ENCODE measurements at regions not wholly inside any gene's neighbourhood (a gene's known extent, or its start where the extent isn't known, plus 50 kb on each side); places are given as distances from the start of the nearest gene placed in this dataset.
"Not testable (repeated sequence)": the region's sequence is repeated elsewhere in the genome, so short reads cannot be mapped to it uniquely, and the experiment has no call there.

DNA sequence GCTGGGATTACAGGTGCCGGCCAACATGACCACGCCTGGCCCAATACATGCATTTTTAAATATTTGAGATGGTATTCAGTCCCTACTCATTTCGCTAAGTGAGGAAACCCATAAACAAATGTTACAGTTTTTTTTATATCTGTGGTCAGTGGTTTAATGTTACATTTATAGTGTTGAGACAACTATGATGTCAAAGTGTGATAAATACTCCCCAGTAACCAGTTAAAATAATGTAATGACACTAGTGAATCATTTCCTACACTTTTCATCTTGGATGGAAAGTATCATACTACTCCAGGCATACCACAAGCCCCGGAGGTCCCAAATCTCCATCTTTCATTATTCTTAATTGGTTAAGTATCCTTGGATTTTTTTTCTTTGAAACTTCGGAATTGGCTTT is 87.5 kb upstream of the KIF26B start:
- no peak for TF ChIP-seq CTCF (IDR thresholded peaks at IDR 0.05; ENCODE audit: insufficient read depth, low read depth, low read length, missing control alignments)
- no peak overlapping the region for H3K4me3 ChIP-seq (ENCODE audit: low read depth, low read length)
- DNase-seq (ENCODE audit: low read depth), result no peak

- TF ChIP-seq CTCF (IDR thresholded peaks at IDR 0.05; ENCODE audit: insufficient read depth, low read depth, low read length, missing control alignments), result no peak
- no peak overlapping the region for H3K4me3 ChIP-seq (ENCODE audit: low read depth, low read length)
- no peak for DNase-seq (ENCODE audit: low read depth)
These were observed 92.0 kb upstream of the KIF26B start for GRCh38 chr1:245062741-245063305.

- not testable (repeated sequence) for H3K4me3 ChIP-seq (ENCODE audit: low read depth, low read length); DNase-seq (ENCODE audit: low read depth)
These were observed 93.0 kb upstream of the KIF26B start for GRCh38 chr1:245061808-245062207.

DNA sequence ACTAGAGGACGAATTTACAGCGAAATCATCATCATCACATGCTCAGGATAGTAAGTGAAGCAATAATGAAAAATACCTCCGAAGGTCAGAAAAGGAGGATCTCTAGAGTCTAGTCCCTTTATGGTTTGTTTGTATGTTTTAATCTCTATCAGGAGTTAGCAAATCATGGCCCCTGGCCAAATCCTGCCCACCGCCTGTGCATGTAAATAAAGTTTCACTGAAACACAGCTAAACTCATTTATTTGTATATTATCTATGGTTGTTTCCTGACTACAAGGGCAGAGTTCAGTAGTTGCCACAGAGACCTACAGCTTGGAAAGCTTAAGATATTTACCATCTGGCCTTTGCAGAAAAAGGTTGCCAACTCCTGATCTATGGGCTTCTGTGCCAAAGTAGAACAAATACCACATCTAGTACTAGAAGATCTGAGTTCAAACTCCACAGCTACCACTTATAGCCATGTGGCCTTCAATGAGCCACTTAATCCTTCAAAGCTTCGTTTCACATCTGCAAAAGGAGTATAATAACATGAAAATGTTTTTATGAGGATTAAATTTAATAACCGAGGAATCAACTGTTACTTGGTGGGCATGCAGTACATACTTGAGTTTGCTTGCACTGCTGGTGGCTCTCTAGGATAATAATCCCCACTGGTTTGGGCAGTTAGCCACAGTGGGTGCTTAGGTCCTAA is 94.0 kb upstream of the KIF26B start:
- no peak overlapping the region for H3K4me3 ChIP-seq (ENCODE audit: low read depth, low read length)
- no peak for DNase-seq (ENCODE audit: low read depth)
- TF ChIP-seq CTCF (IDR thresholded peaks at IDR 0.05; ENCODE audit: insufficient read depth, low read depth, low read length, missing control alignments), result no peak

GRCh38 chr1:245059806-245060424 is 94.9 kb upstream of the KIF26B start:
- DNase-seq (ENCODE audit: low read depth), result no peak
- no peak for TF ChIP-seq CTCF (IDR thresholded peaks at IDR 0.05; ENCODE audit: insufficient read depth, low read depth, low read length, missing control alignments)
- no peak overlapping the region for H3K4me3 ChIP-seq (ENCODE audit: low read depth, low read length)

- no peak for DNase-seq (ENCODE audit: low read depth)
- no peak for TF ChIP-seq CTCF (IDR thresholded peaks at IDR 0.05; ENCODE audit: insufficient read depth, low read depth, low read length, missing control alignments)
- H3K4me3 ChIP-seq (ENCODE audit: low read depth, low read length), result no peak overlapping the region
These were observed 95.9 kb upstream of the KIF26B start for GRCh38 chr1:245058882-245059281.

- DNase-seq (ENCODE audit: low read depth), result no peak
- no peak overlapping the region for H3K4me3 ChIP-seq (ENCODE audit: low read depth, low read length)
- no peak for TF ChIP-seq CTCF (IDR thresholded peaks at IDR 0.05; ENCODE audit: insufficient read depth, low read depth, low read length, missing control alignments)
These were observed 96.3 kb upstream of the KIF26B start for GRCh38 chr1:245058436-245058835.
